Spinal cord (tissue), 9 donors: ENCODE measurements at regions not wholly inside any gene's neighbourhood (a gene's known extent, or its start where the extent isn't known, plus 50 kb on each side); places are given as distances from the start of the nearest gene placed in this dataset.

ENCODE experiments used
- DNase-seq, 6 donors: peaks; one replicate each; pipeline versions ENCODE4 v3.0.0 to v3.0.0-alpha.2; 2013 to 2015; ENCODE audit warnings: low spot score in 6 of 6, low read depth in 4 of 6
- H3K27ac ChIP-seq: one replicate; pipeline ENCODE4 v1.5.1; 2013; ENCODE audit warnings: low read depth, low read length, control low read depth
- H3K27me3 ChIP-seq: one replicate; pipeline ENCODE4 v1.6.1; 2013; ENCODE audit warnings: low read length; ENCODE audit not compliant: control insufficient read depth, insufficient read depth
- H3K36me3 ChIP-seq: one replicate; pipeline ENCODE4 v1.6.1; 2013; ENCODE audit warnings: low read length; ENCODE audit not compliant: control insufficient read depth, insufficient read depth
- H3K4me1 ChIP-seq: one replicate; pipeline ENCODE4 v1.6.1; 2013; ENCODE audit warnings: low read length; ENCODE audit not compliant: control insufficient read depth, insufficient read depth
- H3K4me3 ChIP-seq: one replicate; pipeline ENCODE4 v1.5.1; 2013; ENCODE audit warnings: low read depth, low read length, control low read depth
- H3K9me3 ChIP-seq: one replicate; pipeline ENCODE4 v1.6.1; 2013; ENCODE audit warnings: low read length; ENCODE audit not compliant: control insufficient read depth, insufficient read depth
- WGBS: methylation state at CpG from one replicate; pipeline ENCODE4 v1.1.5; 2013; ENCODE audit warnings: missing lambda C conversion rate; ENCODE audit not compliant: insufficient coverage; 5-methylcytosine and 5-hydroxymethylcytosine counted together
- donor health status: healthy.

GRCh38 chr2:48856657-48857056, 101.1 kb upstream of the LHCGR start:
- H3K27ac ChIP-seq: no peak overlapping the region
- H3K27me3 ChIP-seq: no peaks in the 10 kb centered on the region
- no peaks in the 10 kb centered on the region for H3K36me3 ChIP-seq
- DNase-seq: no peak
- no peak overlapping the region for H3K4me3 ChIP-seq
- H3K4me1 ChIP-seq: no peaks in the 10 kb centered on the region
- WGBS: 100% methylated on average over 1 of the region's 3 CpGs
- no peaks in the 10 kb centered on the region for H3K9me3 ChIP-seq

DNA sequence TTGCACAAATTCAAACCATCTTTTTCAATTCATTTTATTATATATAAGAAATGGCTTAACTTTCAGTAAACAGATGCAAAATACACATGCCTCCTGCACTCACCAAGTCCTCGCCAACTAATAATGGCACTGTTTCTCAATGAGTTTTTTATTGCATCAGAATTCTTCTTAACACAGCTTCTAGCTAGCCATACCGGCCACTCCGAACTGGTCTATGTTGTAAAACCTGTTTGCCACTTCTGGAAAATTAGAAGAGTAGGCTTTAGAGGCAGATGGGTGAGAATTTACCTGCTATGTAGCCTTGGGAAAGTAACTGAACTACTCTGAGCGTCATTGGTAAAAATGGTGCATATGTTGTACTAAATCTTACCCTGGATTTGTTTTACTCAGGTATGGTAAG, 100.6 kb upstream of the LHCGR start:
- H3K27ac ChIP-seq: no peak overlapping the region
- DNase-seq: no peak
- no peak overlapping the region for H3K4me3 ChIP-seq
- WGBS: no CpG with 5 or more reads among the region's 4 CpGs
- H3K4me1 ChIP-seq: no peaks in the 10 kb centered on the region
- H3K9me3 ChIP-seq: no peaks in the 10 kb centered on the region
- no peaks in the 10 kb centered on the region for H3K36me3 ChIP-seq
- no peaks in the 10 kb centered on the region for H3K27me3 ChIP-seq

GRCh38 chr2:48855142-48855541, 99.6 kb upstream of the LHCGR start:
- Histone ChIP-seq H3K27ac (no peak overlapping the region), H3K36me3 (no peaks in the 10 kb centered on the region), H3K4me3 (no peak overlapping the region), H3K4me1 (no peaks in the 10 kb centered on the region), H3K9me3 (no peaks in the 10 kb centered on the region), H3K27me3 (no peaks in the 10 kb centered on the region)
- peak in 1 of 6 donors; percentile 33 for DNase-seq
- no CpG with 5 or more reads among the region's 2 CpGs for WGBS

DNA sequence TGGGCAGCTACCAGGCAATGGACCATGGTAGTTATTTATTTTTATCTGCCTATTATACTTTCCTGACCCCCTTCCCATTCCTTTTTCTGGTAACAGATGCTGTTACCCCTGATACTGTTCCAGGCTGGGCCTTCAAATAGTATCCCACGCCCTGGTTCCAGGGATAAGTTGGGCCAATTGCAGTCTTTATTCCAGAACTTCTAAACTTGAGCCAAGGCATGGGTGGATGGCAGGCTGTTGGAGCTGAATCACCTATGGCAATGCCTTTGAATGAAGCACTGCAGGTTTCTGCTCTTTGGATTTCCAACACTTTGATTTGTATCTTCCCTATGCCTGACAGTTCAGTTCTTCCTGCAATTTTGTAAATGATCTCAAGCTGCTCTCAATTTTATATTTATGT, 99.2 kb upstream of the LHCGR start:
- H3K36me3 ChIP-seq: no peaks in the 10 kb centered on the region
- H3K4me1 ChIP-seq: no peaks in the 10 kb centered on the region
- no peak for DNase-seq
- H3K9me3 ChIP-seq: no peaks in the 10 kb centered on the region
- WGBS: 100% methylated on average over 1 of the region's 1 CpG
- H3K4me3 ChIP-seq: no peak overlapping the region
- H3K27me3 ChIP-seq: no peaks in the 10 kb centered on the region
- no peak overlapping the region for H3K27ac ChIP-seq

DNA sequence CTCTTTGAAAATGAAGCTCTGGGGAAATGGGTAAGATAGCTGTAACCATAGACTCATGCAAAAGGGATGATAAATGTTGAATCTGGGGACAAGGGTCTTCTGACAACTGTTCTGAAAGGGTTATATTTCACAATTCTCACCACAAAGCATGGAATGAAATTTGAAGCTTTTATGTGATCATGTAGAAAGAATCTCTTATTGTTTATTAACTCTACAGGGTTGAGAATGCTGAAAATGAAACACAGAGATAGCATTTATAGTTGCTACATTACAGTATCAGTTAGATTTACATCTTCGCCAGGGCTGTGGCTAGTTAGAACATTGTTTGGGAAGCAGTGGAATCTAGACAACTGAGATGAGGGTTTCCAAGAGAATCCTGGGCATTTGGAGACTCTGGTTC, 97.4 kb upstream of the LHCGR start:
- Histone ChIP-seq H3K36me3 (no peaks in the 10 kb centered on the region), H3K4me3 (no peak overlapping the region), H3K27ac (no peak overlapping the region), H3K4me1 (no peaks in the 10 kb centered on the region), H3K9me3 (no peaks in the 10 kb centered on the region), H3K27me3 (no peaks in the 10 kb centered on the region)
- DNase-seq: no peak
- WGBS: no CpG with 5 or more reads among the region's 1 CpG

DNA sequence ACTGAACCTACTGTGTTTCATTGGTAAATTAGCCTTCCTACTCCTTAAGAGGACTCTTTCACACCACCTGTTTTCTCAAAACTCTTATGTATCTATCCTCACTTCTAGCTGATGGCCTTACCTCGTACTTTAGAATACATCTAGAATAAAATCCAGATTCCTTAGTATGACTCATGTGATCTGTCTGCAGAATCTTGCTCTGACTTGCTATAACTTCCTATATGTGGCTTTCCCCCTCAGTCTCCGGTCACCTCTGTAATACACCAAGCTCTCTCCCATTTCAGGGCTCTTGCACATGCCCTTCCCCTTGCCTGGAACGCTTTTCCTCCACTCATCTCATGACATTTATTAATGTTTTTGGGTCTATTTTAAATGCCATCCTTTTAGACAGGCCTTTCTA, 95.6 kb upstream of the LHCGR start:
- H3K4me1 ChIP-seq: no peaks in the 10 kb centered on the region
- no peak overlapping the region for H3K4me3 ChIP-seq
- no peak for DNase-seq
- H3K9me3 ChIP-seq: no peaks in the 10 kb centered on the region
- H3K27ac ChIP-seq: no peak overlapping the region
- 100% methylated on average over 1 of the region's 3 CpGs for WGBS
- no peaks in the 10 kb centered on the region for H3K27me3 ChIP-seq
- no peaks in the 10 kb centered on the region for H3K36me3 ChIP-seq

GRCh38 chr2:48849770-48850169, 94.2 kb upstream of the LHCGR start:
- Histone ChIP-seq H3K27me3 (no peaks in the 10 kb centered on the region), H3K9me3 (no peaks in the 10 kb centered on the region), H3K36me3 (no peaks in the 10 kb centered on the region), H3K27ac (no peak overlapping the region), H3K4me1 (no peaks in the 10 kb centered on the region), H3K4me3 (no peak overlapping the region)
- no CpG with 5 or more reads among the region's 5 CpGs for WGBS
- no peak for DNase-seq

- DNase-seq: peak in 2 of 6 donors; percentile 14 to 78
- Histone ChIP-seq H3K36me3 (no peaks in the 10 kb centered on the region), H3K9me3 (no peaks in the 10 kb centered on the region), H3K4me1 (no peaks in the 10 kb centered on the region), H3K27ac (no peak overlapping the region), H3K4me3 (no peak overlapping the region), H3K27me3 (no peaks in the 10 kb centered on the region)
- 53% methylated on average over 3 of the region's 3 CpGs for WGBS
Measured at GRCh38 chr2:48845684-48846083, 90.2 kb upstream of the LHCGR start.

- no peak for DNase-seq
- no peaks in the 10 kb centered on the region for H3K9me3 ChIP-seq
- H3K27me3 ChIP-seq: no peaks in the 10 kb centered on the region
- no peaks in the 10 kb centered on the region for H3K4me1 ChIP-seq
- no peaks in the 10 kb centered on the region for H3K36me3 ChIP-seq
- no CpG with 5 or more reads among the region's 3 CpGs for WGBS
- H3K27ac ChIP-seq: no peak overlapping the region
- no peak overlapping the region for H3K4me3 ChIP-seq
Measured at GRCh38 chr2:48844417-48845155, 89.1 kb upstream of the LHCGR start.

- Histone ChIP-seq H3K36me3 (no peaks in the 10 kb centered on the region), H3K27me3 (no peaks in the 10 kb centered on the region), H3K4me1 (no peaks in the 10 kb centered on the region), H3K4me3 (no peak overlapping the region), H3K9me3 (no peaks in the 10 kb centered on the region), H3K27ac (no peak overlapping the region)
- DNase-seq: no peak
- 91% methylated on average over 1 of the region's 2 CpGs for WGBS
Measured at GRCh38 chr2:48841126-48841525, 85.6 kb upstream of the LHCGR start.
